Retinal pigment epithelial cell (primary cell): ENCODE measurements at regions not wholly inside any gene's neighbourhood (a gene's known extent, or its start where the extent isn't known, plus 50 kb on each side); places are given as distances from the start of the nearest gene placed in this dataset.

Source experiments
- DNase-seq: peaks from one replicate; pipeline ENCODE4 v3.0.0-alpha.2; 2010; ENCODE audit warnings: low read depth
- H3K4me3 ChIP-seq: 2 replicates; pipeline ENCODE4 v1.5.1; 2011; ENCODE audit warnings: mild to moderate bottlenecking, low read length, control low read depth, moderate library complexity
- TF ChIP-seq, protein P1 (sequence below): conservative IDR thresholded peaks from 2 replicates; pipeline ENCODE4 v1.5.1; 2011; ENCODE audit warnings: low read depth, low read length, control low read depth, inconsistent platforms

DNA sequence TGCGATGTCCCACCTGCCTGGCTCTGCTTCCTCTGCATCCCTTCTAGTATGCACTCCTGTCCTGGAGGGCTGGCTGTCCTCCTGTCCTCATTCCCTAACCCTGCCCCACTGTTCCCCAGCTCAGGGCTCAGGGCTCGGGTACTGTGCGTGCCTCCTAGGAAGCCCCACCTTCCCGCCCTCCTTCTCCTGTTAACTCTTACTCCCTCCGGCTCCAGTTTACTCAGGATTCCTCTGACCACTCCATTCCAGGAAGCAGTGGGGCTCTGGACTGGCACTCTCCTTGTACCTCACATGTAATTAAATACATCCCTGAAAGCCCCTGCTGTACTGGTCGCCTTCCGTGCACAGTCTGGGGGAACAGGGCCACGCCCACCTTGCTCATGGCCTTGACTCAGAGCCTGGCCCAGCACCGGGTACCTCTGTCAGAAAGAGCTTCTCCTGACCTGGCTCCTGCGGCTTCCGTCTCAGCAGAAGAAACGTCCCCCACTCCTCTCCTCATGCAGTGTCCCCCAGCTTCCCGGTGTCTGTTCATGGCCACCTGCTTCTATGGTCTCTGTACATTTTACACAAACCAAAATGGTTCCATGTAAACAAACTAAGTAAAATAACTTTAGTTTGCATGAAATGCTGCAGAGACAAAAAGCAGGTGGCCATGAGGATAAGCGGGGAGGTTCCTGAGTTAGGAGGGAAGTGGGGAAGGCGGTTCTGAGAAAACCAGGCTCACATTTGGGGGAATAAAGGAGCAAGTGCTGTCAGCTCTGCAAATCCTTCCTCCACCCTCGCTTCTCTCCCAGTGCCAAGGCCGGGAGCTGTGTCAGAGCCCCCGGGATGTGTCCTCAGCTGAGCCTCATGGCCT is 445.9 kb downstream of the BRD1 start:
- DNase-seq = no peak
- TF ChIP-seq, protein P1, sequence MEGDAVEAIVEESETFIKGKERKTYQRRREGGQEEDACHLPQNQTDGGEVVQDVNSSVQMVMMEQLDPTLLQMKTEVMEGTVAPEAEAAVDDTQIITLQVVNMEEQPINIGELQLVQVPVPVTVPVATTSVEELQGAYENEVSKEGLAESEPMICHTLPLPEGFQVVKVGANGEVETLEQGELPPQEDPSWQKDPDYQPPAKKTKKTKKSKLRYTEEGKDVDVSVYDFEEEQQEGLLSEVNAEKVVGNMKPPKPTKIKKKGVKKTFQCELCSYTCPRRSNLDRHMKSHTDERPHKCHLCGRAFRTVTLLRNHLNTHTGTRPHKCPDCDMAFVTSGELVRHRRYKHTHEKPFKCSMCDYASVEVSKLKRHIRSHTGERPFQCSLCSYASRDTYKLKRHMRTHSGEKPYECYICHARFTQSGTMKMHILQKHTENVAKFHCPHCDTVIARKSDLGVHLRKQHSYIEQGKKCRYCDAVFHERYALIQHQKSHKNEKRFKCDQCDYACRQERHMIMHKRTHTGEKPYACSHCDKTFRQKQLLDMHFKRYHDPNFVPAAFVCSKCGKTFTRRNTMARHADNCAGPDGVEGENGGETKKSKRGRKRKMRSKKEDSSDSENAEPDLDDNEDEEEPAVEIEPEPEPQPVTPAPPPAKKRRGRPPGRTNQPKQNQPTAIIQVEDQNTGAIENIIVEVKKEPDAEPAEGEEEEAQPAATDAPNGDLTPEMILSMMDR = no peak
- H3K4me3 ChIP-seq = no peak overlapping the region

DNA sequence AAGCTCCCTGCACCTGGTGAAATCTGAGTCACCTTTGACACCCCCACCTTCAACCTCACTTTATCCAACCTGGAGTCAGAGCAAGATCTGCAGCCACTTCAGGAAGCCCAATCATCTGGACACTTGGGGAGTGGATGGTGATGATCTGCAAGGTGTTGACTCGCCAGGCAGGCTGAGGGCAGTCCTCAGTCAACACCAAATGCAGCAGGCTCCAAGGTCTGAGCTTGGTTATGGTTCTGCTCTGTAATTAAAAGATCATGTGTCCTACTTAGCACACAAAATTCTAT is 446.9 kb downstream of the BRD1 start:
- no peak overlapping the region for H3K4me3 ChIP-seq
- TF ChIP-seq, protein P1 = no peak
- DNase-seq = no peak

DNA sequence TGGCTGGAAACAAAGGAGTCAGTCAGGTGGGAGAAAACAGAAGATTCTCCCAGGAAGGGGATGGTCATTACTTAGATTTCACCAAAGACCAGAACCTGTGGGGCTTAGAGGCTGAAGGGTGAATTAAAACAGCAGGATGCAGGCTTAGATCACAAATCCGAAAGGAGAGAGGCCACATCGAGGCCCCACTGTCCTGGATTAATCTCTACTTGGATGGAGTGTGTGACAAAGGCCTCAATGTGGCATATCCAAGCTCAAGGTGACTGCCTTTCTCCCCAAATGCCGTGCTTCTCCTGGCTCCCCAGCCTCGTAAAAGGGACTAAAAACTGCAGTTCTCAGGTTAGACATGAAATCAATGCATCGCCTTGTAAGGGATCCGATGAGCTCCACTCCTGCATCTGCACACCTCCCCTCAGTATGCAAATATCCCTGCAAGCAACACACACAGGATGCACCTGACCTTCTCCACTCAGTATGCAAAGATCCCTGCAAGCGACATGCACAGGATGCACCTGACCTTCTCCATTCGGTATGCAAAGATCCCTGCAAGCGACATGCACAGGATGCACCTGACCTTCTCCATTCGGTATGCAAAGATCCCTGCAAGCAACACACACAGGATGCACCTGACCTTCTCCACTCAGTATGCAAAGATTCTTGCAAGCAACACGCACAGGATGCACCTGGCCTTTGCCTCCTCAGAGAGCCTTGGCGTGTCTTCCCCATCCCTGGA is 447.4 kb downstream of the BRD1 start:
- TF ChIP-seq, protein P1 = no peak
- no peak overlapping the region for H3K4me3 ChIP-seq
- DNase-seq = no peak

DNA sequence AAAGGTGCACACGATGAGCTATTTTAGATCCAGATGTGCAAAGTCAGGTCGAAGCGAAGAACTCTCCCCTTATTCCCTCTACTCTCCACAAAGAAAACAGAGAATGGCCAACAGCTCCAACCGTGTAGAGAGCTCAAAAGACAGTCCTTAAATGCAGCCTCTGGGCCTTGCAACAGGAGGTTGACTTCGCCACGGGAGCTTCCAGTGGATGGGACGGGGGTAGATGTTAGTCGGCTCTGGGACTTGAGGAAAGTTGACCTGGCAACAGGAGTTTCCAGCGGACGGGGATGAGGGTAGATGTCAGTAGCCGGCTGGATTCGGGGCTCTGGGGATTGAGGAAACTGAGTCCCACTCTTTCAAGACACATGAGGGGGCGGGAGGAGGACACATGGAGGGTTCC is 450.4 kb downstream of the BRD1 start:
- H3K4me3 ChIP-seq = no peak overlapping the region
- TF ChIP-seq, protein P1 = no peak
- no peak for DNase-seq

DNA sequence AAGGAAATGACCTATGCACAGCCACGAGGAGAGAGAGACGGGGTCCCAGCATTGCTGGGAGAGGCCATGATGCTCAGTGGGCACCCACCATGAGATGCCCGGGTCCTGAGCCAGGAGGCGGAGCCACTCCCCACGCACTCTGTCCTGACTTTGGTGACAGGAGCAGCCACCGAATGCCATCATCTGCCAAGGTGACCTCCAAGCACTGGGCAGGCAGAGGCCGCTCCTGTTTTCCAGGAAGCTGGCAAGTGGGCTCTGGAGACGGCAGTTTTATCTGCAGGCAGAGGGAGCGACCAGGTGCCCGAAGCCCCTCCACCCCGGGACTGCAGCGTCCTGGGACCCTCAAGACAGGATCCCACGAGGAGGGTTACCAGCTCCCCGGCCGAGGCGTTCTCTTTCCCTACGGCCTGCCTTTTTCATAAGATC is 453.9 kb downstream of the BRD1 start:
- H3K4me3 ChIP-seq = no peak overlapping the region
- TF ChIP-seq, protein P1 = no peak
- no peak for DNase-seq

DNA sequence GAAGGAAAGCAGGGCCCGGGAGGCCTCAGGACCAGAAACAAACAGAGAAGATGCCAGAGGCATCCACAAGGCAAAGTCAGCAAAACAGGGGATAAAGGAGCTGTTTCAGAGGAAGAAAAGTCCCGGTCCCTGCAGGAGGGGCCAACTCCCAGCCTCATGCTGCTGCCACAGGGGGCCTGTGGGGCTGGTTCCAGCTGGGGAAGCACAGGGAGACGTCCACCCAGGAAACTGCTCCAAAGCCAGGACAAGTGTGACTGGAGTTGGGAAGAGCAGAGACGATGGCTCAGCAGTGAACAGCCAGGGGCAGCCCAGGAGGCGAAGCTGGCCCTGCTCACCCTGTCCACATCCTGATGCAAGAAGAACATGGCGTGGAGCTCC is 454.4 kb downstream of the BRD1 start:
- no peak overlapping the region for H3K4me3 ChIP-seq
- DNase-seq = no peak
- TF ChIP-seq, protein P1 = no peak
